IMR-90 (cell line): ENCODE measurements at regions not wholly inside any gene's neighbourhood (a gene's known extent, or its start where the extent isn't known, plus 50 kb on each side); places are given as distances from the start of the nearest gene placed in this dataset.
A peak's percentile ranks its signal among the peaks of the same experiment; 100 is the strongest.

Source experiments
- ATAC-seq: fragments of 200-7000 bp; cut with Tn5 transposase; 2 replicates; pipeline ENCODE4 v1.9.1; 2020; ENCODE audit warnings: low read depth, mild to moderate bottlenecking, moderate library complexity
- BruUV-seq: library from RNA; stranded (reverse); fragments of 400-500 nt; replicated peaks from 2 replicates; lab custom pipeline; 2021; lab: Mats Ljungman, UMichigan
- CTCF ChIA-PET: fragments of 300-600 bp; formaldehyde crosslinking; extraction: SDS; loops from one replicate; lab custom pipeline; 2021; ENCODE audit warnings: antibody characterized with exemption; lab: Yijun Ruan, JAX
- POLR2A ChIA-PET: fragments of 300-600 bp; sonication (Branson Sonifier 250); formaldehyde crosslinking; loops from one replicate; lab custom pipeline; 2022; ENCODE audit warnings: antibody characterized with exemption; ENCODE audit not compliant: unreplicated experiment; lab: Charles Lee
- DNase-seq: peaks from one replicate; pipeline ENCODE4 v3.0.0; 2013
- H2AFZ ChIP-seq: replicated peaks from 2 replicates; pipeline ENCODE3; 2013; ENCODE audit warnings: low read length, mild to moderate bottlenecking; ENCODE audit not compliant: poor library complexity
- H2AK5ac ChIP-seq: 2 replicates; pipeline ENCODE4 v1.6.1; 2013; ENCODE audit warnings: low read depth, low read length, inconsistent platforms
- H2AK9ac ChIP-seq: replicated peaks from 2 replicates; pipeline ENCODE3; 2013; ENCODE audit warnings: mild to moderate bottlenecking, low read depth, low read length, moderate library complexity; ENCODE audit not compliant: poor library complexity
- H2BK120ac ChIP-seq: 2 replicates; pipeline ENCODE4 v1.6.1; 2013; ENCODE audit warnings: low read depth, low read length, inconsistent platforms
- H2BK15ac ChIP-seq: 3 replicates; pipeline ENCODE4 v1.6.1; 2013; ENCODE audit warnings: low read depth, low read length, inconsistent platforms
- H2BK20ac ChIP-seq: 2 replicates; pipeline ENCODE4 v1.6.1; 2013; ENCODE audit warnings: low read depth, mild to moderate bottlenecking, inconsistent platforms, low read length, moderate library complexity
- H2BK5ac ChIP-seq: 2 replicates; pipeline ENCODE4 v1.6.1; 2013; ENCODE audit warnings: mild to moderate bottlenecking, low read depth, low read length, inconsistent platforms; ENCODE audit not compliant: poor library complexity, severe bottlenecking
- H3K14ac ChIP-seq: replicated peaks from 2 replicates; pipeline ENCODE4 v1.6.1; 2013; ENCODE audit warnings: low read depth, low read length, inconsistent platforms
- H3K18ac ChIP-seq: 2 replicates; pipeline ENCODE4 v1.6.1; 2013; ENCODE audit warnings: low read depth, low read length, control low read depth
- H3K23ac ChIP-seq: 2 replicates; pipeline ENCODE4 v1.6.1; 2013; ENCODE audit warnings: low read depth, low read length, inconsistent platforms
- H3K27ac ChIP-seq: 2 replicates; pipeline ENCODE4 v1.5.1; 2013; ENCODE audit warnings: mild to moderate bottlenecking, control low read depth, low read length; ENCODE audit not compliant: insufficient read depth
- H3K27me3 ChIP-seq: 2 replicates; pipeline ENCODE4 v1.6.1; 2013; ENCODE audit warnings: low read length; ENCODE audit not compliant: control insufficient read depth, insufficient read depth
- H3K36me3 ChIP-seq: 2 replicates; pipeline ENCODE4 v1.6.1; 2013; ENCODE audit warnings: low read length, mixed read lengths; ENCODE audit not compliant: control insufficient read depth, insufficient read depth
- H3K4ac ChIP-seq: 2 replicates; pipeline ENCODE4 v1.6.1; 2013; ENCODE audit warnings: low read depth, low read length, inconsistent platforms
- H3K4me1 ChIP-seq: 2 replicates; pipeline ENCODE4 v1.6.1; 2013; ENCODE audit warnings: low read length, mixed read lengths; ENCODE audit not compliant: control insufficient read depth, insufficient read depth
- H3K4me2 ChIP-seq: 2 replicates; pipeline ENCODE4 v1.6.1; 2013; ENCODE audit warnings: low read depth, mild to moderate bottlenecking, control low read depth, low read length, moderate library complexity
- H3K4me3 ChIP-seq: 2 replicates; pipeline ENCODE4 v1.5.1; 2013; ENCODE audit warnings: low read depth, mild to moderate bottlenecking, control low read depth, low read length, moderate library complexity; ENCODE audit not compliant: insufficient read depth
- H3K56ac ChIP-seq: 2 replicates; pipeline ENCODE4 v1.6.1; 2013; ENCODE audit warnings: low read length, inconsistent platforms; ENCODE audit not compliant: insufficient read depth; ENCODE audit errors: extremely low read depth
- H3K79me1 ChIP-seq, 2 experiments: 2 replicates each; pipeline ENCODE4 v1.6.1; 2013; ENCODE audit warnings: low read length in 2 of 2, inconsistent platforms in 1 of 2, low read depth in 1 of 2
- H3K9ac ChIP-seq: 2 replicates; pipeline ENCODE4 v1.6.1; 2013; ENCODE audit warnings: low read depth, low read length, control low read depth
- H3K9me1 ChIP-seq: 2 replicates; pipeline ENCODE4 v1.6.1; 2013; ENCODE audit warnings: low read length, inconsistent platforms; ENCODE audit not compliant: insufficient read depth
- H3K9me3 ChIP-seq: 2 replicates; pipeline ENCODE4 v1.6.1; 2013; ENCODE audit warnings: low read length; ENCODE audit not compliant: control insufficient read depth, insufficient read depth
- H4K20me1 ChIP-seq: 2 replicates; pipeline ENCODE4 v1.6.1; 2013; ENCODE audit warnings: low read length, inconsistent platforms; ENCODE audit not compliant: insufficient read depth
- H4K5ac ChIP-seq: 2 replicates; pipeline ENCODE4 v1.6.1; 2013; ENCODE audit warnings: mild to moderate bottlenecking, low read depth, low read length, control low read depth
- H4K8ac ChIP-seq, 2 experiments: 2 replicates each; pipeline ENCODE4 v1.6.1; 2013; ENCODE audit warnings: low read depth in 2 of 2, low read length in 2 of 2, control low read depth in 1 of 2, inconsistent platforms in 1 of 2
- H4K91ac ChIP-seq: 2 replicates; pipeline ENCODE4 v1.6.1; 2013; ENCODE audit warnings: low read depth, low read length, inconsistent platforms; ENCODE audit not compliant: insufficient read depth
- CHD1 ChIP-seq: IDR thresholded peaks from 2 replicates; pipeline ENCODE4 v1.6.1; 2012; ENCODE audit warnings: low read depth, low read length, improper control_type of control experiment
- CTCF ChIP-seq: conservative IDR thresholded peaks from 2 replicates; pipeline ENCODE4 v1.5.1; 2012; ENCODE audit warnings: mild to moderate bottlenecking, low read depth, low read length, improper control_type of control experiment
- MXI1 ChIP-seq: IDR thresholded peaks from 2 replicates; pipeline ENCODE4 v1.6.1; 2012; ENCODE audit warnings: low read depth, mild to moderate bottlenecking, low read length, moderate library complexity, borderline replicate concordance
- NFE2L2 ChIP-seq: fragments of 150-350 bp; IDR thresholded peaks from 2 replicates; pipeline ENCODE4 v1.6.1; 2016; ENCODE audit warnings: low read depth, mild to moderate bottlenecking, low read length
- RAD21 ChIP-seq: IDR thresholded peaks from 2 replicates; pipeline ENCODE4 v1.6.1; 2012; ENCODE audit warnings: low read length, improper control_type of control experiment
- RFX5 ChIP-seq: IDR thresholded peaks from 2 replicates; pipeline ENCODE4 v1.8.0; 2012; ENCODE audit warnings: low read depth, mild to moderate bottlenecking, low read length, moderate library complexity
- WGBS, 2 experiments: methylation state at CpG; one replicate each; pipeline versions ENCODE4 v1.1.5 to v1.1.7; 2013; ENCODE audit warnings: missing lambda C conversion rate in 2 of 2; ENCODE audit not compliant: insufficient read length in 1 of 2; ENCODE audit errors: extremely low coverage in 2 of 2; 5-methylcytosine and 5-hydroxymethylcytosine counted together
- dilution Hi-C: fragments of 300-500 bp; cut with HindIII; formaldehyde crosslinking; loops from one replicate; pipeline ENCODE4 v1.14.3; 2018; ENCODE audit warnings: low sequenced_read_pairs; ENCODE audit not compliant: unreplicated experiment
- in situ Hi-C: fragments of 300-500 bp; cut with MboI; formaldehyde crosslinking; loops from 3 replicates; pipeline ENCODE4 v1.14.3; 2019; ENCODE audit warnings: low sequenced_read_pairs, inconsistent platforms, mixed read lengths
- intact Hi-C: fragments of 100-400 bp; cut with micrococcal nuclease; formaldehyde crosslinking; loops from 2 replicates; pipeline ENCODE4 v1.10.0; 2022

GRCh38 chr9:15372455-15372854, 50.2 kb upstream of the SNAPC3 start:
- peak overlapping the region; percentile 79 to 98 for H4K8ac ChIP-seq
- ATAC-seq (no peak), DNase-seq (no peak)
- peaks cover 11% of the 10 kb centered on the region for H3K9me1 ChIP-seq
- H4K5ac ChIP-seq, result peak overlapping the region; percentile 89
- H3K23ac ChIP-seq, result peak overlapping the region; percentile 78; the same call in 1 of the 2 replicates
- peak overlapping the region; percentile 92; the same call in 1 of the 2 replicates for H2AK5ac ChIP-seq
- TF ChIP-seq CTCF (no peak), RFX5 (no peak), RAD21 (no peak), NFE2L2 (no peak), CHD1 (no peak), MXI1 (no peak)
- peak overlapping the region; percentile 79 for H3K56ac ChIP-seq
- in situ Hi-C loops (no loop called here), intact Hi-C loops (loop anchor here (2.0 kb wide), 1 partner anchor 50 kb away; the partner anchor contains the start of gene SNAPC3), dilution Hi-C loops (no loop called here)
- H2AK9ac ChIP-seq, result no peak overlapping the region
- no peak overlapping the region for H3K4me3 ChIP-seq
- peak overlapping the region; percentile 13 for H3K9ac ChIP-seq
- H2BK5ac ChIP-seq, result peak overlapping the region; percentile 98
- no peaks in the 10 kb centered on the region for H3K27me3 ChIP-seq
- no peaks in the 10 kb centered on the region for H3K36me3 ChIP-seq
- H3K18ac ChIP-seq, result peak overlapping the region; percentile 89
- 86% methylated on average over 1 of the region's 6 CpGs; no CpG with 5 or more reads in 1 of the 2 experiments for WGBS, 2 experiments
- no peak overlapping the region for H2AFZ ChIP-seq
- no peak overlapping the region for H3K4me2 ChIP-seq
- H4K91ac ChIP-seq, result peak overlapping the region; percentile 97
- ChIA-PET POLR2A (no interaction called here), CTCF (interaction anchor here (0.7 kb wide), 1 partner anchor 10 kb away, joined by 3 read pairs; no protein-coding TSS in a partner anchor)
- H3K27ac ChIP-seq, result peak overlapping the region; percentile 99
- H2BK20ac ChIP-seq, result peak overlapping the region; percentile 84
- peaks cover 13% of the 10 kb centered on the region for H3K4me1 ChIP-seq
- H3K79me1 ChIP-seq, result no peaks in the 10 kb centered on the region
- no peaks in the 10 kb centered on the region for H3K9me3 ChIP-seq
- H2BK15ac ChIP-seq, result peak overlapping the region; percentile 100
- no peaks in the 10 kb centered on the region for H4K20me1 ChIP-seq
- BruUV-seq, result no TSS peak
- H3K14ac ChIP-seq, result peak overlapping the region; percentile 61
- H3K4ac ChIP-seq, result peak overlapping the region; percentile 85
- peak overlapping the region; percentile 96 for H2BK120ac ChIP-seq
